ENCODE measurements at regions not wholly inside any gene's neighbourhood (a gene's known extent, or its start where the extent isn't known, plus 50 kb on each side); places are given as distances from the start of the nearest gene placed in this dataset.

DNA sequence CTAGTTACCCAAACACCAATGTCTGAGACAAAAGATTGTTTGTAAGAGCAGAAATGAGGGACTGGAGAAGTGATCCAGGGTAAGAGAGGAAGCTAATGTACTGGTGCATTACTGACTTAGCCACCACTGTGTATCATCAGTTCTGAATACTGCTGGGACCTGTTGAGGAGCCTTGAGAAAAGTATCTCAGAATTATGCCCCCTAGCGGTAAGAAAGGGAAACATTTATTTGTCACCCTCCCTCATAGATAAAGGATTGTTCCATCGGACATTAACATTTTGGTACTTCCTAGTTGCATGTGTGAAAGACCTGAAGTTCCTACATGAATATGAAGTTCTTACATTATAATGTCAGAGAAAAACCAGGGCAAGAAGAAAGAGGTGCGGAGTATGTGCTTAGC, 612.5 kb downstream of the FSCB start:
- TF ChIP-seq, protein P1, sequence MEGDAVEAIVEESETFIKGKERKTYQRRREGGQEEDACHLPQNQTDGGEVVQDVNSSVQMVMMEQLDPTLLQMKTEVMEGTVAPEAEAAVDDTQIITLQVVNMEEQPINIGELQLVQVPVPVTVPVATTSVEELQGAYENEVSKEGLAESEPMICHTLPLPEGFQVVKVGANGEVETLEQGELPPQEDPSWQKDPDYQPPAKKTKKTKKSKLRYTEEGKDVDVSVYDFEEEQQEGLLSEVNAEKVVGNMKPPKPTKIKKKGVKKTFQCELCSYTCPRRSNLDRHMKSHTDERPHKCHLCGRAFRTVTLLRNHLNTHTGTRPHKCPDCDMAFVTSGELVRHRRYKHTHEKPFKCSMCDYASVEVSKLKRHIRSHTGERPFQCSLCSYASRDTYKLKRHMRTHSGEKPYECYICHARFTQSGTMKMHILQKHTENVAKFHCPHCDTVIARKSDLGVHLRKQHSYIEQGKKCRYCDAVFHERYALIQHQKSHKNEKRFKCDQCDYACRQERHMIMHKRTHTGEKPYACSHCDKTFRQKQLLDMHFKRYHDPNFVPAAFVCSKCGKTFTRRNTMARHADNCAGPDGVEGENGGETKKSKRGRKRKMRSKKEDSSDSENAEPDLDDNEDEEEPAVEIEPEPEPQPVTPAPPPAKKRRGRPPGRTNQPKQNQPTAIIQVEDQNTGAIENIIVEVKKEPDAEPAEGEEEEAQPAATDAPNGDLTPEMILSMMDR (conservative IDR thresholded peaks at IDR 0.05 in 1 of 2, IDR thresholded peaks at IDR 0.05 in 1 of 2; ENCODE audit: low read depth in 1 of 2, low read length in 2 of 2) = peak; percentile 22 to 41
- TF ChIP-seq EZH2 (IDR thresholded peaks at IDR 0.05; ENCODE audit: low read length, missing control alignments) = no peak
- Histone ChIP-seq H3K4me2 (ENCODE audit: extremely low read depth, insufficient read depth, low read length) (no peak overlapping the region), H3K27ac (ENCODE audit: insufficient read depth, low read length) (no peak overlapping the region), H2AFZ (ENCODE audit: low read length) (no peak overlapping the region), H3K9ac (ENCODE audit: insufficient read depth, low read length) (no peak overlapping the region), H3K79me2 (ENCODE audit: control insufficient read depth, insufficient read depth, low read length) (no peaks in the 10 kb centered on the region), H3K4me3 (replicated peaks in 1 of 4; ENCODE audit: control extremely low read depth in 1 of 4, insufficient read depth in 1 of 4, low read depth in 3 of 4, low read length in 4 of 4) (no peak overlapping the region), H3K4me1 (ENCODE audit: control insufficient read depth, extremely low read depth, insufficient read depth, low read length) (no peaks in the 10 kb centered on the region), H4K20me1 (ENCODE audit: control insufficient read depth, extremely low read depth, insufficient read depth, low read length) (no peaks in the 10 kb centered on the region), H3K27me3 (ENCODE audit: control insufficient read depth, insufficient read depth, low read length) (no peaks in the 10 kb centered on the region), H3K9me3 (ENCODE audit: control insufficient read depth, insufficient read depth, low read depth, low read length) (no peaks in the 10 kb centered on the region), H3K36me3 (ENCODE audit: control insufficient read depth, insufficient read depth, low read length) (no peaks in the 10 kb centered on the region)
- peak in 1 of 2 donors; percentile 12 for DNase-seq (ENCODE audit: low read depth in 2 of 2)

DNA sequence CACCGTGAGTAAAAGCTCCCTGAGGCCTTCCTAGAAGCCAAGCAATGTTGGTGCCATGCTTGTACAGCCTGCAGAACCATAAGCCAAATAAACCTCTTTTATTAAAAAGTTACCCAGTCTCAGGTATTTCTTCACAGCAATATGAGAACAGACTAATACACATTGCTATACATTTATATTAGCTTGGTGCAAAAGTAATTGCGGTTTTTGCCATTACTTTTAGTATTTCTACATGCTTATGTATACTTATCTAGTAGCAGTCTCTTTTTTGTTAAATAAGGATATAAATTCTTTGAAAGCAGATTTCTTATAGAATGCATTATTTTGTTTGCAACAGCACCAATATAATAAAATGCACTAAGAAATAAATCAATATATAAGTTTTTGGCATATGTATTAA, 619.6 kb downstream of the FSCB start:
- Histone ChIP-seq H3K79me2 (ENCODE audit: control insufficient read depth, insufficient read depth, low read length) (no peaks in the 10 kb centered on the region), H3K9ac (ENCODE audit: insufficient read depth, low read length) (no peak overlapping the region), H3K4me1 (ENCODE audit: control insufficient read depth, extremely low read depth, insufficient read depth, low read length) (no peaks in the 10 kb centered on the region), H3K4me3 (replicated peaks in 1 of 4; ENCODE audit: control extremely low read depth in 1 of 4, insufficient read depth in 1 of 4, low read depth in 3 of 4, low read length in 4 of 4) (no peak overlapping the region), H3K36me3 (ENCODE audit: control insufficient read depth, insufficient read depth, low read length) (no peaks in the 10 kb centered on the region), H3K4me2 (ENCODE audit: extremely low read depth, insufficient read depth, low read length) (no peak overlapping the region), H3K27ac (ENCODE audit: insufficient read depth, low read length) (no peak overlapping the region), H2AFZ (ENCODE audit: low read length) (no peak overlapping the region), H4K20me1 (ENCODE audit: control insufficient read depth, extremely low read depth, insufficient read depth, low read length) (no peaks in the 10 kb centered on the region), H3K27me3 (ENCODE audit: control insufficient read depth, insufficient read depth, low read length) (no peaks in the 10 kb centered on the region), H3K9me3 (ENCODE audit: control insufficient read depth, insufficient read depth, low read depth, low read length) (no peaks in the 10 kb centered on the region)
- no peak for DNase-seq (ENCODE audit: low read depth in 2 of 2)
- TF ChIP-seq, protein P1 (conservative IDR thresholded peaks at IDR 0.05 in 1 of 2, IDR thresholded peaks at IDR 0.05 in 1 of 2; ENCODE audit: low read depth in 1 of 2, low read length in 2 of 2) = no peak
- no peak for TF ChIP-seq EZH2 (IDR thresholded peaks at IDR 0.05; ENCODE audit: low read length, missing control alignments)

GRCh38 chr14:43877351-43877960, 629.6 kb downstream of the FSCB start:
- no peak overlapping the region for H2AFZ ChIP-seq (ENCODE audit: low read length)
- DNase-seq (ENCODE audit: low read depth in 2 of 2) = no peak
- no peak for TF ChIP-seq EZH2 (IDR thresholded peaks at IDR 0.05; ENCODE audit: low read length, missing control alignments)
- TF ChIP-seq, protein P1 (conservative IDR thresholded peaks at IDR 0.05 in 1 of 2, IDR thresholded peaks at IDR 0.05 in 1 of 2; ENCODE audit: low read depth in 1 of 2, low read length in 2 of 2) = no peak

More at GRCh38 chr14:43877351-43877960, 629.6 kb downstream of the FSCB start:
- H3K9ac ChIP-seq (ENCODE audit: insufficient read depth, low read length) = no peak overlapping the region
- no peak overlapping the region for H3K4me3 ChIP-seq (replicated peaks in 1 of 4; ENCODE audit: control extremely low read depth in 1 of 4, insufficient read depth in 1 of 4, low read depth in 3 of 4, low read length in 4 of 4)
- H3K9me3 ChIP-seq (ENCODE audit: control insufficient read depth, insufficient read depth, low read depth, low read length) = no peaks in the 10 kb centered on the region
- no peak overlapping the region for H3K4me2 ChIP-seq (ENCODE audit: extremely low read depth, insufficient read depth, low read length)
- no peaks in the 10 kb centered on the region for H3K27me3 ChIP-seq (ENCODE audit: control insufficient read depth, insufficient read depth, low read length)
- H3K36me3 ChIP-seq (ENCODE audit: control insufficient read depth, insufficient read depth, low read length) = no peaks in the 10 kb centered on the region
- no peaks in the 10 kb centered on the region for H3K79me2 ChIP-seq (ENCODE audit: control insufficient read depth, insufficient read depth, low read length)
- H3K4me1 ChIP-seq (ENCODE audit: control insufficient read depth, extremely low read depth, insufficient read depth, low read length) = no peaks in the 10 kb centered on the region
- no peaks in the 10 kb centered on the region for H4K20me1 ChIP-seq (ENCODE audit: control insufficient read depth, extremely low read depth, insufficient read depth, low read length)
- H3K27ac ChIP-seq (ENCODE audit: insufficient read depth, low read length) = no peak overlapping the region
